ENCODE measurements at regions not wholly inside any gene's neighbourhood (a gene's known extent, or its start where the extent isn't known, plus 50 kb on each side); places are given as distances from the start of the nearest gene placed in this dataset.
"Not testable (repeated sequence)": the region's sequence is repeated elsewhere in the genome, so short reads cannot be mapped to it uniquely, and the experiment has no call there.

- Mint-ChIP-seq H3K27me3 (peaks cover 18% of the 10 kb centered on the region), H3K36me3 (no peaks in the 10 kb centered on the region), H3K4me3 (no peak overlapping the region), H3K9me3 (no peaks in the 10 kb centered on the region), H3K27ac (no peak overlapping the region), H3K4me1 (ENCODE audit: low read depth) (peaks cover 3% of the 10 kb centered on the region)
- DNase-seq, result no peak
- ChIA-PET POLR2A (no interaction called here), CTCF (no interaction called here)
- intact Hi-C loops (cut with micrococcal nuclease), result no loop called here
Observed at GRCh38 chr1:148328884-148329283, 154.2 kb downstream of the PPIAL4G start.

GRCh38 chr1:148325031-148325430 lies 158.1 kb downstream of the PPIAL4G start:
- H3K27ac Mint-ChIP-seq; H3K9me3 Mint-ChIP-seq; H3K4me3 Mint-ChIP-seq; CTCF ChIA-PET; H3K4me1 Mint-ChIP-seq (ENCODE audit: low read depth); H3K36me3 Mint-ChIP-seq; POLR2A ChIA-PET; intact Hi-C loops (cut with micrococcal nuclease); DNase-seq: not testable (repeated sequence)
- H3K27me3 Mint-ChIP-seq, result peaks cover 19% of the 10 kb centered on the region

- POLR2A ChIA-PET; H3K36me3 Mint-ChIP-seq; DNase-seq; H3K9me3 Mint-ChIP-seq; H3K27ac Mint-ChIP-seq; intact Hi-C loops (cut with micrococcal nuclease); CTCF ChIA-PET; H3K4me3 Mint-ChIP-seq; H3K4me1 Mint-ChIP-seq (ENCODE audit: low read depth): not testable (repeated sequence)
- peaks cover 13% of the 10 kb centered on the region for H3K27me3 Mint-ChIP-seq
Observed at GRCh38 chr1:148324465-148324864, 158.6 kb downstream of the PPIAL4G start.

GRCh38 chr1:148320079-148320478 lies 163.0 kb downstream of the PPIAL4G start:
- intact Hi-C loops (cut with micrococcal nuclease); H3K4me3 Mint-ChIP-seq; H3K9me3 Mint-ChIP-seq; CTCF ChIA-PET; DNase-seq; H3K36me3 Mint-ChIP-seq; H3K27ac Mint-ChIP-seq: not testable (repeated sequence)
- Mint-ChIP-seq H3K4me1 (ENCODE audit: low read depth) (peaks cover 27% of the 10 kb centered on the region), H3K27me3 (peaks cover 19% of the 10 kb centered on the region)
- POLR2A ChIA-PET, result interaction anchor here (4.0 kb wide), 1 partner anchor 14 kb away, joined by 22 read pairs; no protein-coding TSS in a partner anchor

- no peaks in the 10 kb centered on the region for H3K9me3 Mint-ChIP-seq
- DNase-seq, result no peak
- POLR2A ChIA-PET, result interaction anchor here (1.0 to 2.0 kb wide), 5 partner anchors 8 to 204 kb away, joined by 3 to 25 read pairs (median 8); no protein-coding TSS in a partner anchor
- intact Hi-C loops (cut with micrococcal nuclease), result loop anchor here (1.0 to 5.0 kb wide), 4 partner anchors 16 to 57 kb away; no protein-coding TSS in a partner anchor
- H3K4me1 Mint-ChIP-seq (ENCODE audit: low read depth), result peaks cover 30% of the 10 kb centered on the region
- H3K4me3 Mint-ChIP-seq, result peak overlapping the region; percentile 78
- no peaks in the 10 kb centered on the region for H3K36me3 Mint-ChIP-seq
- peak overlapping the region; percentile 84 for H3K27ac Mint-ChIP-seq
- CTCF ChIA-PET, result interaction anchor here (1.0 kb wide), 1 partner anchor 16 kb away, joined by 4 read pairs; no protein-coding TSS in a partner anchor
- H3K27me3 Mint-ChIP-seq, result peaks cover 19% of the 10 kb centered on the region
Observed at GRCh38 chr1:148318904-148319242, 164.2 kb downstream of the PPIAL4G start.

- Mint-ChIP-seq H3K4me1 (ENCODE audit: low read depth) (peaks cover 30% of the 10 kb centered on the region), H3K36me3 (no peaks in the 10 kb centered on the region), H3K27me3 (peaks cover 19% of the 10 kb centered on the region), H3K4me3 (peak overlapping the region; percentile 78), H3K9me3 (no peaks in the 10 kb centered on the region), H3K27ac (peak overlapping the region; percentile 84)
- DNase-seq, result peak; percentile 86
- intact Hi-C loops (cut with micrococcal nuclease), result loop anchor here (1.0 to 5.0 kb wide), 4 partner anchors 16 to 56 kb away; no protein-coding TSS in a partner anchor
- CTCF ChIA-PET, result interaction anchor here (0.9 to 1.0 kb wide), 2 partner anchors 14 to 16 kb away, joined by 3 to 4 read pairs; no protein-coding TSS in a partner anchor
- POLR2A ChIA-PET, result interaction anchor here (1.0 to 2.0 kb wide), 6 partner anchors 9 to 205 kb away, joined by 3 to 25 read pairs (median 6); no protein-coding TSS in a partner anchor
Observed at GRCh38 chr1:148318123-148318903, 164.8 kb downstream of the PPIAL4G start.

GRCh38 chr1:148317288-148317985 lies 165.4 kb upstream of the NBPF11 start:
- Mint-ChIP-seq H3K27me3 (peaks cover 22% of the 10 kb centered on the region), H3K4me3 (peak overlapping the region; percentile 78), H3K9me3 (no peaks in the 10 kb centered on the region), H3K36me3 (no peaks in the 10 kb centered on the region), H3K27ac (no peak overlapping the region), H3K4me1 (ENCODE audit: low read depth) (peaks cover 30% of the 10 kb centered on the region)
- intact Hi-C loops (cut with micrococcal nuclease), result loop anchor here (5.0 kb wide), 2 partner anchors 45 to 55 kb away; no protein-coding TSS in a partner anchor
- ChIA-PET CTCF (interaction anchor here (0.9 kb wide), 1 partner anchor 14 kb away, joined by 3 read pairs; no protein-coding TSS in a partner anchor), POLR2A (interaction anchor here (1.0 to 2.0 kb wide), 5 partner anchors 13 to 205 kb away, joined by 3 to 25 read pairs (median 8); no protein-coding TSS in a partner anchor)
- DNase-seq, result no peak

GRCh38 chr1:148315071-148315811 lies 163.2 kb upstream of the NBPF11 start:
- DNase-seq, result no peak
- CTCF ChIA-PET, result no interaction called here
- no peaks in the 10 kb centered on the region for H3K36me3 Mint-ChIP-seq

GRCh38 chr1:148310807-148311206 lies 158.7 kb upstream of the NBPF11 start:
- ChIA-PET CTCF (no interaction called here), POLR2A (no interaction called here)
- H3K4me3 Mint-ChIP-seq, result no peak overlapping the region
- intact Hi-C loops (cut with micrococcal nuclease), result no loop called here
- no peaks in the 10 kb centered on the region for H3K36me3 Mint-ChIP-seq
- no peak for DNase-seq
- peaks cover 3% of the 10 kb centered on the region for H3K9me3 Mint-ChIP-seq
- H3K27ac Mint-ChIP-seq, result no peak overlapping the region
- H3K4me1 Mint-ChIP-seq (ENCODE audit: low read depth), result peaks cover 7% of the 10 kb centered on the region
- H3K27me3 Mint-ChIP-seq, result peaks cover 58% of the 10 kb centered on the region

More at GRCh38 chr1:148315071-148315811, 163.2 kb upstream of the NBPF11 start:
- H3K27me3 Mint-ChIP-seq, result peaks cover 39% of the 10 kb centered on the region
- peaks cover 3% of the 10 kb centered on the region for H3K9me3 Mint-ChIP-seq
- intact Hi-C loops (cut with micrococcal nuclease), result loop anchor here (5.0 kb wide), 2 partner anchors 47 to 53 kb away; no protein-coding TSS in a partner anchor
- POLR2A ChIA-PET, result interaction anchor here (1.1 to 2.3 kb wide), 3 partner anchors 12 to 52 kb away, joined by 4 to 19 read pairs (median 5); no protein-coding TSS in a partner anchor
- no peak overlapping the region for H3K4me3 Mint-ChIP-seq
- no peak overlapping the region for H3K27ac Mint-ChIP-seq
- peaks cover 28% of the 10 kb centered on the region for H3K4me1 Mint-ChIP-seq (ENCODE audit: low read depth)

- H3K27me3 Mint-ChIP-seq, result peaks cover 55% of the 10 kb centered on the region
- no peak for DNase-seq
- H3K4me3 Mint-ChIP-seq, result no peak overlapping the region
- peaks cover 4% of the 10 kb centered on the region for H3K4me1 Mint-ChIP-seq (ENCODE audit: low read depth)
- H3K36me3 Mint-ChIP-seq, result no peaks in the 10 kb centered on the region
- intact Hi-C loops (cut with micrococcal nuclease), result no loop called here
- peaks cover 3% of the 10 kb centered on the region for H3K9me3 Mint-ChIP-seq
- ChIA-PET CTCF (no interaction called here), POLR2A (interaction anchor here (0.6 kb wide), 1 partner anchor 24 kb away, joined by 3 read pairs; no protein-coding TSS in a partner anchor)
- no peak overlapping the region for H3K27ac Mint-ChIP-seq
Observed at GRCh38 chr1:148309940-148310500, 157.9 kb upstream of the NBPF11 start.

- ChIA-PET CTCF (no interaction called here), POLR2A (interaction anchor here (0.6 kb wide), 1 partner anchor 25 kb away, joined by 3 read pairs; no protein-coding TSS in a partner anchor)
- no peak for DNase-seq
- peaks cover 3% of the 10 kb centered on the region for H3K9me3 Mint-ChIP-seq
- no peak overlapping the region for H3K27ac Mint-ChIP-seq
- peaks cover 55% of the 10 kb centered on the region for H3K27me3 Mint-ChIP-seq
- peaks cover 7% of the 10 kb centered on the region for H3K4me1 Mint-ChIP-seq (ENCODE audit: low read depth)
- no peak overlapping the region for H3K4me3 Mint-ChIP-seq
- intact Hi-C loops (cut with micrococcal nuclease), result no loop called here
- H3K36me3 Mint-ChIP-seq, result no peaks in the 10 kb centered on the region
Observed at GRCh38 chr1:148308832-148309458, 156.9 kb upstream of the NBPF11 start.

Measured in activated CD4-positive, alpha-beta memory T cell treated with anti-CD3 and anti-CD28 coated beads for 36 hours (primary cell).